Trophoblast cell (in vitro differentiated cells and primary cell): ENCODE measurements at regions not wholly inside any gene's neighbourhood (a gene's known extent, or its start where the extent isn't known, plus 50 kb on each side); places are given as distances from the start of the nearest gene placed in this dataset.

Experiments used
- DNase-seq, 2 donors: peaks; one replicate each; pipeline ENCODE4 v3.0.0-alpha.2; 2016
- H2AFZ ChIP-seq: 2 replicates; pipeline ENCODE4 v1.6.1; 2013; ENCODE audit warnings: low read length, moderate library complexity, mild to moderate bottlenecking; ENCODE audit not compliant: insufficient read depth, poor library complexity
- H2AK5ac ChIP-seq: 2 replicates; pipeline ENCODE4 v1.6.1; 2013; ENCODE audit warnings: mild to moderate bottlenecking, low read length
- H2BK120ac ChIP-seq: 2 replicates; pipeline ENCODE4 v1.6.1; 2013; ENCODE audit warnings: low read length, mild to moderate bottlenecking, moderate library complexity; ENCODE audit not compliant: insufficient read depth, poor library complexity
- H2BK12ac ChIP-seq: 2 replicates; pipeline ENCODE4 v1.6.1; 2013; ENCODE audit warnings: mild to moderate bottlenecking, low read length, moderate library complexity
- H2BK5ac ChIP-seq: 2 replicates; pipeline ENCODE4 v1.6.1; 2013; ENCODE audit warnings: low read length, low read depth, moderate library complexity, mild to moderate bottlenecking; ENCODE audit not compliant: poor library complexity
- H3K14ac ChIP-seq: 2 replicates; pipeline ENCODE4 v1.6.1; 2013; ENCODE audit warnings: mild to moderate bottlenecking, low read length
- H3K18ac ChIP-seq: 2 replicates; pipeline ENCODE4 v1.6.1; 2013; ENCODE audit warnings: mild to moderate bottlenecking, low read length
- H3K23ac ChIP-seq: 2 replicates; pipeline ENCODE4 v1.6.1; 2013; ENCODE audit warnings: low read length
- H3K27ac ChIP-seq: 2 replicates; pipeline ENCODE4 v1.5.1; 2013; ENCODE audit warnings: low read depth, mild to moderate bottlenecking, inconsistent platforms, low read length, moderate library complexity
- H3K27me3 ChIP-seq: 2 replicates; pipeline ENCODE4 v1.6.1; 2013; ENCODE audit warnings: inconsistent platforms, mild to moderate bottlenecking, low read length, moderate library complexity; ENCODE audit not compliant: insufficient read depth
- H3K36me3 ChIP-seq, 2 experiments: 1 replicate in 1 of 2; 2 replicates in 1 of 2; pipeline ENCODE4 v1.6.1; 2013; ENCODE audit warnings: low read length in 2 of 2, mild to moderate bottlenecking in 2 of 2, moderate library complexity in 1 of 2; ENCODE audit not compliant: insufficient read depth in 2 of 2, control insufficient read depth in 1 of 2
- H3K4ac ChIP-seq: 2 replicates; pipeline ENCODE4 v1.6.1; 2013; ENCODE audit warnings: low read depth, mild to moderate bottlenecking, low read length, moderate library complexity
- H3K4me1 ChIP-seq, 2 experiments: 1 replicate in 1 of 2; 2 replicates in 1 of 2; pipeline ENCODE4 v1.6.1; 2013; ENCODE audit warnings: low read length in 2 of 2, mild to moderate bottlenecking in 2 of 2, moderate library complexity in 1 of 2; ENCODE audit not compliant: insufficient read depth in 2 of 2, control insufficient read depth in 1 of 2
- H3K4me2 ChIP-seq: 2 replicates; pipeline ENCODE4 v1.6.1; 2013; ENCODE audit warnings: inconsistent platforms, mild to moderate bottlenecking, low read length, moderate library complexity
- H3K4me3 ChIP-seq: 2 replicates; pipeline ENCODE4 v1.5.1; 2013; ENCODE audit warnings: mild to moderate bottlenecking, low read depth, low read length, inconsistent platforms
- H3K79me1 ChIP-seq: one replicate; pipeline ENCODE4 v1.6.1; 2013; ENCODE audit warnings: low read length
- H3K79me2 ChIP-seq: 2 replicates; pipeline ENCODE4 v1.6.1; 2013; ENCODE audit warnings: low read length, mild to moderate bottlenecking; ENCODE audit not compliant: control insufficient read depth, insufficient read depth, poor library complexity
- H3K9ac ChIP-seq: 2 replicates; pipeline ENCODE4 v1.6.1; 2013; ENCODE audit warnings: mild to moderate bottlenecking, low read length
- H3K9me3 ChIP-seq: 2 replicates; pipeline ENCODE4 v1.6.1; 2013; ENCODE audit warnings: low read depth, mild to moderate bottlenecking, control low read depth, inconsistent platforms, low read length; ENCODE audit not compliant: insufficient read depth
- H4K12ac ChIP-seq: 2 replicates; pipeline ENCODE4 v1.6.1; 2013; ENCODE audit warnings: low read depth, mild to moderate bottlenecking, low read length, moderate library complexity
- H4K8ac ChIP-seq: 2 replicates; pipeline ENCODE4 v1.6.1; 2013; ENCODE audit warnings: low read depth, mild to moderate bottlenecking, low read length, moderate library complexity
- H4K91ac ChIP-seq: one replicate; pipeline ENCODE4 v1.6.1; 2013; ENCODE audit warnings: low read depth, mild to moderate bottlenecking, low read length, moderate library complexity
- WGBS: extraction: QIAGEN DNeasy Blood & Tissue Kit; methylation state at CpG from one replicate; pipeline ENCODE4 v1.1.7; 2013; ENCODE audit warnings: missing lambda C conversion rate; ENCODE audit not compliant: insufficient read length, insufficient coverage; ENCODE audit errors: extremely low coverage; 5-methylcytosine and 5-hydroxymethylcytosine counted together

- Histone ChIP-seq H2BK5ac (no peak overlapping the region), H2BK12ac (no peak overlapping the region), H3K79me2 (no peaks in the 10 kb centered on the region), H2BK120ac (no peak overlapping the region), H4K12ac (no peak overlapping the region), H3K4me2 (no peak overlapping the region), H3K23ac (no peak overlapping the region), H3K36me3 (no peaks in the 10 kb centered on the region), H2AK5ac (no peak overlapping the region), H3K14ac (no peak overlapping the region), H3K4me3 (no peak overlapping the region), H3K27ac (no peak overlapping the region), H3K79me1 (no peaks in the 10 kb centered on the region), H3K9me3 (no peaks in the 10 kb centered on the region), H4K91ac (no peak overlapping the region), H3K18ac (no peak overlapping the region), H3K27me3 (no peaks in the 10 kb centered on the region), H3K4ac (no peak overlapping the region), H2AFZ (no peak overlapping the region), H4K8ac (no peak overlapping the region), H3K9ac (no peak overlapping the region), H3K4me1 (no peaks in the 10 kb centered on the region)
- DNase-seq = no peak
- no CpG with 5 or more reads among the region's 3 CpGs for WGBS
Measured at GRCh38 chr4:164060456-164060855, 566.0 kb downstream of the TMA16 start.

GRCh38 chr4:164068392-164068791 lies 573.9 kb downstream of the TMA16 start:
- Histone ChIP-seq H3K4ac (no peak overlapping the region), H3K9me3 (peaks cover 3% of the 10 kb centered on the region), H3K9ac (no peak overlapping the region), H2BK5ac (no peak overlapping the region), H3K27ac (no peak overlapping the region), H3K14ac (no peak overlapping the region), H3K79me1 (no peaks in the 10 kb centered on the region), H4K12ac (no peak overlapping the region), H4K8ac (no peak overlapping the region), H2BK120ac (no peak overlapping the region), H3K36me3 (no peaks in the 10 kb centered on the region), H3K18ac (no peak overlapping the region), H2AFZ (no peak overlapping the region), H3K4me2 (no peak overlapping the region), H3K4me3 (no peak overlapping the region), H3K27me3 (no peaks in the 10 kb centered on the region), H3K4me1 (no peaks in the 10 kb centered on the region), H4K91ac (no peak overlapping the region), H2BK12ac (no peak overlapping the region), H2AK5ac (no peak overlapping the region), H3K23ac (no peak overlapping the region), H3K79me2 (no peaks in the 10 kb centered on the region)
- DNase-seq = no peak
- no CpG with 5 or more reads among the region's 18 CpGs for WGBS

- H3K14ac ChIP-seq = no peak overlapping the region
- no peak overlapping the region for H3K27ac ChIP-seq
- no peak overlapping the region for H3K9ac ChIP-seq
- H3K79me1 ChIP-seq = no peaks in the 10 kb centered on the region
- H3K4me2 ChIP-seq = no peak overlapping the region
- no peak overlapping the region for H4K8ac ChIP-seq
- H3K23ac ChIP-seq = no peak overlapping the region
- no peak overlapping the region for H3K18ac ChIP-seq
- H2AK5ac ChIP-seq = no peak overlapping the region
- DNase-seq = no peak
- H3K4ac ChIP-seq = no peak overlapping the region
- no peaks in the 10 kb centered on the region for H3K79me2 ChIP-seq
- no peak overlapping the region for H4K12ac ChIP-seq
- no peak overlapping the region for H2BK12ac ChIP-seq
- H3K36me3 ChIP-seq = no peaks in the 10 kb centered on the region
- no peak overlapping the region for H3K4me3 ChIP-seq
- no CpG with 5 or more reads among the region's 4 CpGs for WGBS
- H3K9me3 ChIP-seq = peaks cover 3% of the 10 kb centered on the region
- no peak overlapping the region for H4K91ac ChIP-seq
- H2BK5ac ChIP-seq = no peak overlapping the region
- no peak overlapping the region for H2AFZ ChIP-seq
- no peak overlapping the region for H2BK120ac ChIP-seq
- H3K4me1 ChIP-seq = no peaks in the 10 kb centered on the region
- no peaks in the 10 kb centered on the region for H3K27me3 ChIP-seq
Measured at GRCh38 chr4:164070625-164071024, 576.1 kb downstream of the TMA16 start.

- Histone ChIP-seq H2AK5ac (no peak overlapping the region), H3K27ac (no peak overlapping the region), H3K14ac (no peak overlapping the region), H2AFZ (no peak overlapping the region), H3K4me3 (no peak overlapping the region), H3K18ac (no peak overlapping the region), H3K4me2 (no peak overlapping the region), H2BK12ac (no peak overlapping the region), H3K9ac (no peak overlapping the region), H3K23ac (no peak overlapping the region), H3K9me3 (no peaks in the 10 kb centered on the region), H3K27me3 (no peaks in the 10 kb centered on the region), H3K79me1 (no peaks in the 10 kb centered on the region), H3K36me3 (no peaks in the 10 kb centered on the region), H3K79me2 (no peaks in the 10 kb centered on the region), H3K4me1 (no peaks in the 10 kb centered on the region), H4K8ac (no peak overlapping the region), H4K91ac (no peak overlapping the region), H2BK5ac (no peak overlapping the region), H4K12ac (no peak overlapping the region), H2BK120ac (no peak overlapping the region), H3K4ac (no peak overlapping the region)
- no peak for DNase-seq
- WGBS = no CpG with 5 or more reads among the region's 1 CpG
Measured at GRCh38 chr4:164081371-164081770, 586.9 kb downstream of the TMA16 start.
